ENCODE measurements at regions not wholly inside any gene's neighbourhood (a gene's known extent, or its start where the extent isn't known, plus 50 kb on each side); places are given as distances from the start of the nearest gene placed in this dataset.
"Not testable (repeated sequence)": the region's sequence is repeated elsewhere in the genome, so short reads cannot be mapped to it uniquely, and the experiment has no call there.

GRCh38 chr13:100787899-100788298, 113.3 kb upstream of the TMTC4 start:
- no peak overlapping the region for H3K4me3 ChIP-seq (ENCODE audit: low read length)
- no peak for DNase-seq (ENCODE audit: low read depth)
- TF ChIP-seq CTCF (conservative IDR thresholded peaks at IDR 0.05; ENCODE audit: low read length) = no peak

- H3K4me3 ChIP-seq (ENCODE audit: low read length); DNase-seq (ENCODE audit: low read depth): not testable (repeated sequence)
Observed at GRCh38 chr13:100776686-100777085, 102.1 kb upstream of the TMTC4 start.

- H3K4me3 ChIP-seq (ENCODE audit: low read length) = no peak overlapping the region
- no peak for TF ChIP-seq CTCF (conservative IDR thresholded peaks at IDR 0.05; ENCODE audit: low read length)
- DNase-seq (ENCODE audit: low read depth) = no peak
Observed at GRCh38 chr13:100773923-100774663, 99.5 kb upstream of the TMTC4 start.

- no peak for TF ChIP-seq CTCF (conservative IDR thresholded peaks at IDR 0.05; ENCODE audit: low read length)
- DNase-seq (ENCODE audit: low read depth) = no peak
Observed at GRCh38 chr13:100773429-100773828, 98.8 kb upstream of the TMTC4 start.

GRCh38 chr13:100767192-100767591, 92.6 kb upstream of the TMTC4 start:
- H3K4me3 ChIP-seq (ENCODE audit: low read length) = no peak overlapping the region
- no peak for TF ChIP-seq CTCF (conservative IDR thresholded peaks at IDR 0.05; ENCODE audit: low read length)
- no peak for DNase-seq (ENCODE audit: low read depth)

More at GRCh38 chr13:100773429-100773828, 98.8 kb upstream of the TMTC4 start:
- no peak overlapping the region for H3K4me3 ChIP-seq (ENCODE audit: low read length)

GRCh38 chr13:100766570-100766969, 92.0 kb upstream of the TMTC4 start:
- DNase-seq (ENCODE audit: low read depth); H3K4me3 ChIP-seq (ENCODE audit: low read length): not testable (repeated sequence)

- no peak overlapping the region for H3K4me3 ChIP-seq (ENCODE audit: low read length)
Observed at GRCh38 chr13:100764937-100765336, 90.3 kb upstream of the TMTC4 start.

GRCh38 chr13:100762126-100762525, 87.5 kb upstream of the TMTC4 start:
- not testable (repeated sequence) for H3K4me3 ChIP-seq (ENCODE audit: low read length); DNase-seq (ENCODE audit: low read depth)

More at GRCh38 chr13:100764937-100765336, 90.3 kb upstream of the TMTC4 start:
- DNase-seq (ENCODE audit: low read depth) = no peak
- no peak for TF ChIP-seq CTCF (conservative IDR thresholded peaks at IDR 0.05; ENCODE audit: low read length)

GRCh38 chr13:100755891-100756290, 81.3 kb upstream of the TMTC4 start:
- no peak overlapping the region for H3K4me3 ChIP-seq (ENCODE audit: low read length)
- DNase-seq (ENCODE audit: low read depth) = no peak
- no peak for TF ChIP-seq CTCF (conservative IDR thresholded peaks at IDR 0.05; ENCODE audit: low read length)

All from AG10803 (cell line).